Neural cell (in vitro differentiated cells): ENCODE measurements at regions not wholly inside any gene's neighbourhood (a gene's known extent, or its start where the extent isn't known, plus 50 kb on each side); places are given as distances from the start of the nearest gene placed in this dataset.

ENCODE experiments used
- CTCF ChIP-seq: fragments of 450-650 bp; IDR thresholded peaks from 2 replicates; pipeline ENCODE4 v1.5.1; 2014; ENCODE audit warnings: antibody characterized with exemption, mild to moderate bottlenecking, moderate library complexity; ENCODE audit not compliant: poor library complexity, severe bottlenecking
- EP300 ChIP-seq: fragments of 450-650 bp; conservative IDR thresholded peaks from 2 replicates; pipeline ENCODE4 v1.6.1; 2014; ENCODE audit warnings: antibody characterized with exemption, mild to moderate bottlenecking, moderate library complexity; ENCODE audit not compliant: poor library complexity, severe bottlenecking
- EZH2 ChIP-seq: fragments of 200-600, 300-800 bp; shearing (Covaris generic), sonication (generic); IDR thresholded peaks from 2 replicates; pipeline ENCODE4 v1.6.1; 2014; ENCODE audit warnings: antibody characterized with exemption, low read length, borderline replicate concordance, mild to moderate bottlenecking; ENCODE audit not compliant: insufficient read depth, poor library complexity, severe bottlenecking
- MXI1 ChIP-seq: fragments of 450-650 bp; conservative IDR thresholded peaks from 2 replicates; pipeline ENCODE4 v1.6.1; 2014; ENCODE audit warnings: antibody characterized with exemption, mild to moderate bottlenecking; ENCODE audit not compliant: poor library complexity, severe bottlenecking
- POLR2AphosphoS5 ChIP-seq: IDR thresholded peaks from 2 replicates; pipeline ENCODE4 v1.6.1; 2012
- REST ChIP-seq: IDR thresholded peaks from 2 replicates; pipeline ENCODE4 v1.6.1; 2012; ENCODE audit warnings: borderline replicate concordance
- SMC3 ChIP-seq: fragments of 450-650 bp; conservative IDR thresholded peaks from 2 replicates; pipeline ENCODE4 v1.6.1; 2014; ENCODE audit warnings: antibody characterized with exemption, mild to moderate bottlenecking, moderate library complexity; ENCODE audit not compliant: poor library complexity

GRCh38 chr2:22248851-22249250, 1125.1 kb downstream of the TDRD15 start:
- TF ChIP-seq CTCF (no peak), POLR2AphosphoS5 (no peak), EZH2 (no peak), MXI1 (no peak), SMC3 (no peak), EP300 (no peak), REST (no peak)
